Esophagus (tissue), 2 donors: ENCODE measurements at regions not wholly inside any gene's neighbourhood (a gene's known extent, or its start where the extent isn't known, plus 50 kb on each side); places are given as distances from the start of the nearest gene placed in this dataset.
"Not testable (repeated sequence)": the region's sequence is repeated elsewhere in the genome, so short reads cannot be mapped to it uniquely, and the experiment has no call there.

Source experiments
- H3K27ac ChIP-seq, 2 donors: one replicate each; pipeline ENCODE4 v1.5.1; 2013; ENCODE audit warnings: low read depth in 2 of 2, mild to moderate bottlenecking in 2 of 2, inconsistent platforms in 1 of 2, low read length in 1 of 2, moderate library complexity in 1 of 2
- H3K27me3 ChIP-seq, 2 donors: one replicate each; pipeline ENCODE4 v1.6.1; 2013; ENCODE audit warnings: low read length in 2 of 2, control low read depth in 1 of 2, mild to moderate bottlenecking in 1 of 2; ENCODE audit not compliant: insufficient read depth in 2 of 2, control insufficient read depth in 1 of 2
- H3K36me3 ChIP-seq, 2 donors: one replicate each; pipeline ENCODE4 v1.6.1; 2013; ENCODE audit warnings: low read length in 1 of 2; ENCODE audit not compliant: control insufficient read depth in 2 of 2, insufficient read depth in 2 of 2
- H3K4me1 ChIP-seq, 2 donors: one replicate each; pipeline ENCODE4 v1.6.1; 2013; ENCODE audit warnings: low read length in 1 of 2; ENCODE audit not compliant: control insufficient read depth in 2 of 2, insufficient read depth in 2 of 2
- H3K4me3 ChIP-seq, 2 donors: one replicate each; pipeline ENCODE4 v1.5.1; 2013; ENCODE audit warnings: low read length in 2 of 2, mild to moderate bottlenecking in 2 of 2, low read depth in 1 of 2, moderate library complexity in 1 of 2
- H3K9me3 ChIP-seq, 2 donors: one replicate each; pipeline ENCODE4 v1.6.1; 2013; ENCODE audit warnings: mild to moderate bottlenecking in 2 of 2, low read depth in 1 of 2, low read length in 1 of 2, moderate library complexity in 1 of 2; ENCODE audit not compliant: control insufficient read depth in 2 of 2, insufficient read depth in 1 of 2
- WGBS, 2 donors: extraction: QIAGEN DNeasy Blood & Tissue Kit; methylation state at CpG; one replicate each; pipeline ENCODE4 v1.1.7; 2013; 5-methylcytosine and 5-hydroxymethylcytosine counted together
- donor health status: healthy with polysubstance abuse.
- donor health status: Bipolar disorder and iron deficiency.

- Histone ChIP-seq H3K27me3 (no peaks in the 10 kb centered on the region), H3K4me1 (no peaks in the 10 kb centered on the region), H3K27ac (no peak overlapping the region), H3K36me3 (no peaks in the 10 kb centered on the region), H3K9me3 (no peaks in the 10 kb centered on the region), H3K4me3 (no peak overlapping the region)
- 63 to 80% methylated on average over 3 of the region's 3 CpGs for WGBS, 2 donors
These were observed 579.8 kb upstream of the ST8SIA4 start for GRCh38 chr5:101482931-101483330.

- Histone ChIP-seq H3K4me1 (no peaks in the 10 kb centered on the region), H3K27me3 (no peaks in the 10 kb centered on the region)
- WGBS, 2 donors = 72 to 82% methylated on average over 1 of the region's 1 CpG
These were observed 570.4 kb upstream of the ST8SIA4 start for GRCh38 chr5:101473483-101473882.

GRCh38 chr5:101461455-101461854 is 558.4 kb upstream of the ST8SIA4 start:
- Histone ChIP-seq H3K36me3 (no peaks in the 10 kb centered on the region), H3K4me1 (no peaks in the 10 kb centered on the region), H3K27ac (no peak overlapping the region), H3K9me3 (no peaks in the 10 kb centered on the region), H3K27me3 (no peaks in the 10 kb centered on the region), H3K4me3 (no peak overlapping the region)

More at GRCh38 chr5:101473483-101473882, 570.4 kb upstream of the ST8SIA4 start:
- Histone ChIP-seq H3K4me3 (no peak overlapping the region), H3K27ac (no peak overlapping the region), H3K9me3 (no peaks in the 10 kb centered on the region), H3K36me3 (no peaks in the 10 kb centered on the region)

GRCh38 chr5:101458587-101458986 is 555.5 kb upstream of the ST8SIA4 start:
- no peak overlapping the region for H3K27ac ChIP-seq
- no peak overlapping the region for H3K4me3 ChIP-seq
- no peaks in the 10 kb centered on the region for H3K4me1 ChIP-seq
- H3K9me3 ChIP-seq = no peaks in the 10 kb centered on the region
- 64 to 71% methylated on average over 4 of the region's 4 CpGs for WGBS, 2 donors
- H3K27me3 ChIP-seq = no peaks in the 10 kb centered on the region
- no peaks in the 10 kb centered on the region for H3K36me3 ChIP-seq

- 63 to 67% methylated on average over 2 of the region's 2 CpGs for WGBS, 2 donors
- no peaks in the 10 kb centered on the region for H3K36me3 ChIP-seq
These were observed 552.8 kb upstream of the ST8SIA4 start for GRCh38 chr5:101455851-101456250.

GRCh38 chr5:101455048-101455447 is 552.0 kb upstream of the ST8SIA4 start:
- Histone ChIP-seq H3K36me3 (no peaks in the 10 kb centered on the region), H3K27me3 (no peaks in the 10 kb centered on the region), H3K9me3 (no peaks in the 10 kb centered on the region), H3K4me3 (no peak overlapping the region), H3K4me1 (no peaks in the 10 kb centered on the region), H3K27ac (no peak overlapping the region)
- WGBS, 2 donors = 88 to 89% methylated on average over 1 of the region's 1 CpG

More at GRCh38 chr5:101455851-101456250, 552.8 kb upstream of the ST8SIA4 start:
- H3K4me3 ChIP-seq = no peak overlapping the region
- H3K4me1 ChIP-seq = no peaks in the 10 kb centered on the region
- H3K9me3 ChIP-seq = no peaks in the 10 kb centered on the region
- H3K27ac ChIP-seq = no peak overlapping the region
- H3K27me3 ChIP-seq = no peaks in the 10 kb centered on the region

DNA sequence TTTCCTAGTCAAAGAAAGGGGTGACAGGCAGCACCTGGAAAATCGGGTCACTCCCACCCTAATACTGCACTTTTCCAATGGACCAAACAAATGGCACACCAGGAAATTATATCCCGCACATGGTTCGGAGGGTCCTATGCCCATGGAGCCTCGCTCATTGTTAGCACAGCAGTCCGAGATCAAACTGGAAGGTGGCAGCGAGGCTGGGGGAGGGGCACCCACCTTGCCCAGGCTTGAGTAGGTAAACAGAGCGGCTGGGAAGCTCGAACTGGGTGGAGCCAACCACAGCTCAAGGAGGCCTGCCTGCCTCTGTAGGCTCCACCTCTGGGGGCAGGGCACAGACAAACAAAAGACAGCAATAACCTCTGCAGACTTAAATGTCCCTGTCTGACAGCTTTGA is 539.2 kb upstream of the ST8SIA4 start:
- 89 to 93% methylated on average over 8 of the region's 8 CpGs for WGBS, 2 donors
- H3K27me3 ChIP-seq, H3K27ac ChIP-seq, H3K9me3 ChIP-seq, H3K4me3 ChIP-seq, H3K4me1 ChIP-seq, H3K36me3 ChIP-seq: not testable (repeated sequence)

DNA sequence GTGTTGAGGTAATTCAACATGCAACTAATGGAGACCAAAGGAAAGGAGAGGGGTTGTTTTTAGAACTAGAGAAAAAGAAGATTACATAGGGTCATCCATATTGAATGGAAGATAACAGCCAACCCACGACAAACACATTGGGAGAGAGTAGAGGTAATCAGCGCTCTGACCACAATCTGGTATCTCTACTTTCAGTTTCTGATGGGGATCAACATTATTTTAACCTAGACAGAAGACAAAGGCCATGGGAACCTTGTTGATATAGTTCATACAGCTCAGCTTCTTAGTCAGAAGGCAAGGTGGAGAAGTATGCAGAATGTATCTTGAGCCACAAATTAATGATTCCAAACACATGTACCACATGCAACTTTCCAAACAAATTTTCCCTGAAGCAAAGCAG is 537.1 kb upstream of the ST8SIA4 start:
- no peaks in the 10 kb centered on the region for H3K4me1 ChIP-seq
- WGBS, 2 donors = 80% methylated on average over 2 of the region's 2 CpGs
- no peaks in the 10 kb centered on the region for H3K27me3 ChIP-seq
- H3K27ac ChIP-seq = no peak overlapping the region
- no peaks in the 10 kb centered on the region for H3K36me3 ChIP-seq
- no peaks in the 10 kb centered on the region for H3K9me3 ChIP-seq
- no peak overlapping the region for H3K4me3 ChIP-seq

GRCh38 chr5:101437351-101437750 is 534.3 kb upstream of the ST8SIA4 start:
- 62% methylated on average over 2 of the region's 2 CpGs for WGBS, 2 donors
- H3K9me3 ChIP-seq = no peaks in the 10 kb centered on the region
- H3K36me3 ChIP-seq = no peaks in the 10 kb centered on the region

GRCh38 chr5:101435768-101436167 is 532.7 kb upstream of the ST8SIA4 start:
- Histone ChIP-seq H3K27me3 (no peaks in the 10 kb centered on the region), H3K9me3 (no peaks in the 10 kb centered on the region), H3K27ac (no peak overlapping the region), H3K36me3 (no peaks in the 10 kb centered on the region), H3K4me3 (no peak overlapping the region), H3K4me1 (no peaks in the 10 kb centered on the region)
- 41 to 50% methylated on average over 2 of the region's 2 CpGs for WGBS, 2 donors

More at GRCh38 chr5:101437351-101437750, 534.3 kb upstream of the ST8SIA4 start:
- no peaks in the 10 kb centered on the region for H3K4me1 ChIP-seq
- H3K27me3 ChIP-seq = no peaks in the 10 kb centered on the region
- H3K4me3 ChIP-seq = no peak overlapping the region
- no peak overlapping the region for H3K27ac ChIP-seq
